Esophagus muscularis mucosa (tissue), 4 donors: ENCODE measurements at regions not wholly inside any gene's neighbourhood (a gene's known extent, or its start where the extent isn't known, plus 50 kb on each side); places are given as distances from the start of the nearest gene placed in this dataset.

ENCODE experiments used
- CTCF ChIP-seq, 3 experiments: fragments of 200-600 bp in 2 of 3; fragments of 450-650 bp in 1 of 3; sonication (generic) in 2 of 3; IDR thresholded peaks; one replicate each; pipeline ENCODE4 v1.5.1; 2017 to 2019; ENCODE audit warnings: antibody characterized with exemption in 3 of 3, mild to moderate bottlenecking in 2 of 3, moderate library complexity in 1 of 3
- EP300 ChIP-seq: sonication (generic); formaldehyde crosslinking; IDR thresholded peaks from one replicate; pipeline ENCODE4 v1.6.1; 2017; ENCODE audit warnings: antibody characterized with exemption
- POLR2A ChIP-seq: fragments of 450-650 bp; IDR thresholded peaks from one replicate; pipeline ENCODE4 v1.6.1; 2017; ENCODE audit warnings: antibody characterized with exemption, moderate library complexity, mild to moderate bottlenecking, low read depth

GRCh38 chr6:62371453-62372210, 85.6 kb upstream of the KHDRBS2 start:
- no peak for TF ChIP-seq POLR2A
- TF ChIP-seq EP300: no peak
- TF ChIP-seq CTCF (IDR thresholded peaks at IDR 0.05): no peak
